Fibroblast of the aortic adventitia (primary cell): ENCODE measurements at regions not wholly inside any gene's neighbourhood (a gene's known extent, or its start where the extent isn't known, plus 50 kb on each side); places are given as distances from the start of the nearest gene placed in this dataset.

Experiments used
- DNase-seq: peaks from one replicate; pipeline ENCODE4 v3.0.0-alpha.2; 2010; ENCODE audit warnings: low read depth
- H3K4me3 ChIP-seq: 2 replicates; pipeline ENCODE4 v1.5.1; 2011; ENCODE audit warnings: low read depth, mild to moderate bottlenecking, control low read depth, low read length, moderate library complexity
- TF ChIP-seq, protein P1 (sequence below): IDR thresholded peaks from 2 replicates; pipeline ENCODE4 v1.5.1; 2011; ENCODE audit warnings: mild to moderate bottlenecking, low read length, control low read depth, inconsistent platforms; ENCODE audit not compliant: insufficient read depth

DNA sequence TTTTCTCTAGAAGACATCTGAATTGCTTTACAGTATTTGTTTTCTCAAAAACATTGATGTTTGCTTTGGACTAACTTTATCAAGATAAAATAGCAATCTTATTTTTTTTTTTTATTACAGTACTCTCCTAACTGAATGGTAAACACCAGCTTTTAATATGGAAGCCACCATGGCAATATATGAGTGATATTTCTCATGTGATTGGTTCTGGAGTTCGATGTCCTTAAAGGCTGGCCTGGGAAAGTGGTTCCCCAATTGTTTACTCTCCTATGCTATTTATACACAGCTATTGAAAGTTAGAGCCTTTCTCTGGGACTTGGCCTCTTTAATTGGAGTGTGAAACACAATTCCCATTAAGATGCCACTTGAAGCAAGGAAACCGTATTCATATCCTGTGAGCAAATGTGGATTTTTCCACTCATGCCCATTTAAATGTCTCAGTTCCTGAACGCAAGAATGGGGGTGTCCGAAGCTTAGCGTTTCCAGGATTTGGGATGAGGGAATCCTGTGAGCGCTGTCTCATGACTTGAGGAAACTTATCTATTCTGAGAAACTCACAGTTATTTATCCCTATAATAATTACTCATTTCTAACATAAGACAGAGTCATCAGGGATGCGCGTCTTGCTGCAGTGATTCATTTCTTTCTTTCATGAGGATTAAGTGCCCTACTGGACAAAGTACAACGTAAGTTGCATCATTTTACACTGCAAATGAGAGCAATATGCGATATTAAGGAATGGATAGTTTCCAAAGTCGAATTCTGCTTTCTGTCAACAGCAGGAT lies 143.3 kb upstream of the PREP start:
- no peak overlapping the region for H3K4me3 ChIP-seq
- DNase-seq: peak; percentile 90
- TF ChIP-seq, protein P1, sequence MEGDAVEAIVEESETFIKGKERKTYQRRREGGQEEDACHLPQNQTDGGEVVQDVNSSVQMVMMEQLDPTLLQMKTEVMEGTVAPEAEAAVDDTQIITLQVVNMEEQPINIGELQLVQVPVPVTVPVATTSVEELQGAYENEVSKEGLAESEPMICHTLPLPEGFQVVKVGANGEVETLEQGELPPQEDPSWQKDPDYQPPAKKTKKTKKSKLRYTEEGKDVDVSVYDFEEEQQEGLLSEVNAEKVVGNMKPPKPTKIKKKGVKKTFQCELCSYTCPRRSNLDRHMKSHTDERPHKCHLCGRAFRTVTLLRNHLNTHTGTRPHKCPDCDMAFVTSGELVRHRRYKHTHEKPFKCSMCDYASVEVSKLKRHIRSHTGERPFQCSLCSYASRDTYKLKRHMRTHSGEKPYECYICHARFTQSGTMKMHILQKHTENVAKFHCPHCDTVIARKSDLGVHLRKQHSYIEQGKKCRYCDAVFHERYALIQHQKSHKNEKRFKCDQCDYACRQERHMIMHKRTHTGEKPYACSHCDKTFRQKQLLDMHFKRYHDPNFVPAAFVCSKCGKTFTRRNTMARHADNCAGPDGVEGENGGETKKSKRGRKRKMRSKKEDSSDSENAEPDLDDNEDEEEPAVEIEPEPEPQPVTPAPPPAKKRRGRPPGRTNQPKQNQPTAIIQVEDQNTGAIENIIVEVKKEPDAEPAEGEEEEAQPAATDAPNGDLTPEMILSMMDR: no peak

DNA sequence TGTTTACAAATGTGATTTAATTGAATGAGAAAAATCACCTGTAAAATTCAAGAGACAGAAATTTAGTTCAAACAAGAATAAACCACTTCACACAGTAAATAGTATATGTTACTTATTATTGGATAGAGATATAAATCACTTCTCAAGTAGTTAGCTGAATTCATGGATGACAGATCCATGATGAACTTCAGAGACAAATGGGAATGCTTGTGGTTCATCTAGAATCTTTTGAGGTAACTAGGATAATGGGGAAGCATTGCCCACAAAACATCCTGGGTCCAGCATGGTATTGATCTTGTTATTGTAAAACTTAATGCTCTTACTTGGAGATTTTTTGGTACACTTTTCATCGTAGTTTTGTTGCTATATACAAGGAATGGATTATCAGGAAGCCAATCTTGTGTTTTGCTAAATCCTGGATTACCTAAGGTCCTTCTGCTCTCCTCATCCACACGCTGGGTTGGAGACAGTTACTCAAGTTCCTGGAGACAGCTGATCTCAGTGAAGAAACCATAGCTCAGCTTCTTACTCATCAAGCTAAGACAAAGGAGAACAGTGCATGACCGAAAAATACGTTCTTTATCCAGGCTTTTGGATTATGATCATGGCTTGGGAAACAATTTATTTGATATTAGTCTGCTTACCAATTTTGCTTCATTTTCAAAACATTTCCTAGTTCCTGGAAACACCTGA lies 142.5 kb upstream of the PREP start:
- no peak overlapping the region for H3K4me3 ChIP-seq
- TF ChIP-seq, protein P1: no peak
- DNase-seq: peak; percentile 65

DNA sequence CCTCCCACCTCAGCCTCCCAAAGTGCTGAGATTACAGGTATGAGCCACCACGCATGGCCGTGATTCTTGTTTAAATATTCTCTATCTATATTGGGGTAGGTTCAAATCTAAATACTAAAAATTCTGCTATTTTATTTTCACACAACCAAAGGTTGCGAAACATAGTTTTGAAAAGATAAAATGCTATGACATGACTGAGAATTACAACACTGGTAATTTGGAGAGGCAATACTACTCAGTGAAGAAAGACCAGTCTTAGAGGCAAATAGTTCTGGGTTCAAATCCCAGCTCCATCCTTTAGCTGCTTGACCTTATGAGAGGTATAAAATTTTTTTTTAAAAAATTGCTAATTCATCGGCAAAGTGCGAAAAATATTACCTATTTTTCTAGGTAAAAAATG lies 137.0 kb upstream of the PREP start:
- peak; percentile 10 for DNase-seq
- TF ChIP-seq, protein P1: no peak
- H3K4me3 ChIP-seq: no peak overlapping the region

DNA sequence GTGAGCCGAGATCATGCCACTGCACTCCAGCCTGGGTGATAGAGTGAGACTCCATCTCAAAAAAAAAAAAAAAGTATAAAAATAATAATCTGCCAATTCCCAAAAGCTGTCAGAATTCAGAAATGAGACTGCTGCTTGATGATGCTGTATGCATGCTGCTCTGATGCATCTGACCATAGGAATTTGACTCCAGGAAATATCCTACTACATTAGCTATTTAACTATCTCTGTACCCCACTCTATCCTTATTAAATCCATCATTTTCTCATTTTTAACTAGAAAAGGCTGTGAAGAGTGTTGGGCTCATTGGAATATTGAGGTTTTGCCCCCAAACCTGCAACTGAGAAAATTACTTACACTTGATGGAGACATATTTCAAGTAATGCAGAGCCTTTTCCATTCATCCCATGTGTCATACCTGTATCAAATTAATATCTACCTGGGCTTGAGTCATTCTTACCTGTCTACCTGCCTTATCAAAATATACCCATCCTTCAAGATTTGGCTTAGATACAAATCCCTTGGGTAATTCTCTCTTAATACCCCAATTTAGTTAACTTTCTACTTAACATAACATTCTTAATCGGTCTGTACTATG lies 135.2 kb upstream of the PREP start:
- no peak overlapping the region for H3K4me3 ChIP-seq
- TF ChIP-seq, protein P1: no peak
- DNase-seq: no peak

DNA sequence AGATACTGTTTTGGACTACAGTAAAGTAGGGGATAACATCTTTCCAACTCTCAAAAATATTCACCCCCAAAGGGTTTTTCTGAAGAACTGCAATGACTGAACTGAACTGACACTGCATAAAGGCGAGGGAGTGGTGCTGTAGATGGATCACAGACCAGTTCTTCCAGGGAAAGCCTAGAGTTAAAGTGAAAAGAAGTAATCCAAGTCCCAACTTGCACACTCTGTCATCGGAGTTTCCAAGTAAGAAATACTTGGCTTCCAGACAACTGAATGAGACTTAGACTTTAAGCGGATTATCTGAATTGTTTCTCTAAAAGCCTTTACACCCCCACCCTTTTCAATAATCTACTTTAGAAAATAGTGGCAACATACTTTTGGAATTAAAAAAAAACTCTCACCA lies 134.1 kb upstream of the PREP start:
- TF ChIP-seq, protein P1: no peak
- no peak overlapping the region for H3K4me3 ChIP-seq
- DNase-seq: no peak

DNA sequence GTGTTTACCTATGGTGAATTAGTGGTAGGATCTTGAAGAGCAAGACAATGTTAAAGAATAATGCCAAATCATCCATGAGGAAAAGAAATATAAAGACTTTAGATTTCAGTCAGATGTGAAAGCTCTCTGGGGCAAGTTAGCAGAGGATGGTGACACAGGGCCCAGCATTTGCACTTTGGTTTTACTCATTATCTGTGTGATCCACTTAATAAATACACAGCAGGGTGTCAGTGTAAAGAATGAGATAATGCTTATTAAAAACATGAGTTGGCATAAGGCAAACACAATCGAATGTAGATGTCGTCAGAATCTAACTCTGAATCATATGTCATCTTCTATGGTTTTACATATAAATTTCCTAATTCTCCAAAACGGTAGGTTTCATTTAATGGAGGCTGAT lies 130.4 kb upstream of the PREP start:
- TF ChIP-seq, protein P1: no peak
- no peak for DNase-seq
- no peak overlapping the region for H3K4me3 ChIP-seq
